Mucosa of descending colon (tissue), 3 donors: ENCODE measurements at regions not wholly inside any gene's neighbourhood (a gene's known extent, or its start where the extent isn't known, plus 50 kb on each side); places are given as distances from the start of the nearest gene placed in this dataset.

ENCODE experiments used
- ATAC-seq: fragments of 200-7000 bp; cut with Tn5 transposase; one replicate; pipeline ENCODE4 v1.9.1; 2020; ENCODE audit warnings: mild to moderate bottlenecking, moderate library complexity
- DNase-seq, 3 donors: peaks; one replicate each; pipeline ENCODE4 v3.0.0-alpha.2; 2020
- H3K36me3 ChIP-seq: fragments of 200-600 bp; one replicate; pipeline ENCODE4 v1.8.0; 2021; ENCODE audit warnings: low read depth, mild to moderate bottlenecking
- H3K4me1 ChIP-seq: fragments of 200-600 bp; one replicate; pipeline ENCODE4 v1.8.0; 2021; ENCODE audit warnings: low read depth, mild to moderate bottlenecking
- H3K4me3 ChIP-seq: fragments of 200-600 bp; one replicate; pipeline ENCODE4 v1.8.0; 2021; ENCODE audit warnings: mild to moderate bottlenecking
- H3K9me3 ChIP-seq: fragments of 200-600 bp; one replicate; pipeline ENCODE4 v1.8.0; 2021; ENCODE audit warnings: mild to moderate bottlenecking
- CTCF ChIP-seq: fragments of 200-600 bp; IDR thresholded peaks from one replicate; pipeline ENCODE4 v1.8.0; 2022; ENCODE audit warnings: antibody characterized with exemption, mild to moderate bottlenecking
- intact Hi-C, 2 donors: fragments of 100-400 bp; cut with DNase I in 1 of 2; cut with micrococcal nuclease in 1 of 2; formaldehyde crosslinking; loops; one replicate each; pipeline versions ENCODE4 v1.11.0 to v1.11.1; 2022; cut with DNase I, micrococcal nuclease
- donor health status: DM: no; HTN: no; CAD: no; lungs with moderate emphysema.
- donor health status: DM: no; HTN: no; CAD: no.
- donor health status: DM: no; HTN: yes; CAD: no.

DNA sequence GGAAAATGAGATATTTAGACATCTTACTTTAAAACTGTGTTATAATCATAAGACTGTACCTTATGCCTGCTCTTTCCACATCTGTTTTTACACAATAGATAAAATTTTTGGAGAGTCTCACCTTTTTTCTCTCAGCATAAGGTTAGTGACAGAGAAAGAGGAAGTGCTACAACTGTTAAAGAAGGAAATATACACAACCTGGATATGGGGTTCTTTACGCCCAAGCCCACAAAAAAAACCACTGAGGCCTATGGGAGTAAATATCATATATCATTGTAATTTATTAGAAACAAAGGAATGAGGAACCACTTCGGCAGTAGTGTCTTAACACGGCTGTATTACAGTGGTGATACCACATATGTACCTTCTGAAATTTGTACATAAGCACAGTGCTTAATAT lies 265.9 kb upstream of the GK2 start:
- DNase-seq (no peak), ATAC-seq (no peak)
- intact Hi-C loops, result no loop called here
- no peak overlapping the region for H3K4me3 ChIP-seq
- no peak for TF ChIP-seq CTCF
- H3K9me3 ChIP-seq, result no peaks in the 10 kb centered on the region
- no peaks in the 10 kb centered on the region for H3K4me1 ChIP-seq
- H3K36me3 ChIP-seq, result no peaks in the 10 kb centered on the region

DNA sequence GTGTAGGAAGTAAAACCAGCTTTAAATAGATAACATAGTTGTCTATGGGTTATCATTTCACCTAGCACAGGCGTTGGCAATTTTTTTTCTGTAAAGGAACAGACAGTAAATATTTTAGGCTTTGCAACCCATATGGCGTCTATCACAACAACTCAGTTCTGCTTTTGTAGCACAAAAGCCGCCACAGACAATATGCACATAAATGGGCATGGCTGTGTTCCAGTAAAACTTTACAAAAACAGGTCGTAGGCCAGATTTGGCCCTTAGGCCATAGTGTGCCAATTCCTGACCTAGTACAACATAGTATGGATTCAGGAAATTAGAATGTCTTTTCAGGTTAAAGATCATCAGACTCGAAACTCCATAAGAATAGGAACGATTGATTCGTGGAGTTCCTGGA lies 265.3 kb upstream of the GK2 start:
- intact Hi-C loops, result no loop called here
- DNase-seq, result no peak
- Histone ChIP-seq H3K9me3 (no peaks in the 10 kb centered on the region), H3K4me3 (no peak overlapping the region), H3K36me3 (no peaks in the 10 kb centered on the region), H3K4me1 (no peaks in the 10 kb centered on the region)
- no peak for TF ChIP-seq CTCF
- ATAC-seq, result no peak

DNA sequence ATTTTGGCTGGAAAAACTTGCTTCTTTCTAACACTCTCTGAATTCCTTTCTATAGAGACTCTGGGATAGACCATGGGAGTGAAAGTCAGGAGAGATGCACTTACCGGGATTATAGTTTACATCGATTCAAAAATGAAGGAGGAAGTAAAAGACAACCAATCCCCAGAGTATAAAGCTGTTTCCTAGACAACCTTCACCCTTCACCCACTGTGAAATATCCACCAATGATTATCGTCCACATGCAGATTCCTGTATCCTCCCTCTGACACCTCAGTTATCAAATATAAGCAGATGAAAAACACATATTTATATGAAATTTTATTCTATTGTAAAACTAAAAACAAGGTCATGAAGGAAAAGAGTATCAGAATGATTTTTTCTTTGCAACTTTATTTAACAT lies 258.8 kb upstream of the GK2 start:
- TF ChIP-seq CTCF, result no peak
- ATAC-seq, result no peak

GRCh38 chr4:79666112-79666511 lies 258.1 kb upstream of the GK2 start:
- ATAC-seq, result no peak
- DNase-seq, result no peak
- no peaks in the 10 kb centered on the region for H3K4me1 ChIP-seq
- intact Hi-C loops, result no loop called here
- H3K36me3 ChIP-seq, result no peaks in the 10 kb centered on the region
- no peak overlapping the region for H3K4me3 ChIP-seq
- TF ChIP-seq CTCF, result no peak
- H3K9me3 ChIP-seq, result no peaks in the 10 kb centered on the region

More for the DNA sequence above, 258.8 kb upstream of the GK2 start:
- H3K9me3 ChIP-seq, result no peaks in the 10 kb centered on the region
- H3K36me3 ChIP-seq, result no peaks in the 10 kb centered on the region
- no peaks in the 10 kb centered on the region for H3K4me1 ChIP-seq
- H3K4me3 ChIP-seq, result no peak overlapping the region
- intact Hi-C loops, result no loop called here
- DNase-seq, result no peak

- TF ChIP-seq CTCF, result no peak
- Histone ChIP-seq H3K4me1 (no peaks in the 10 kb centered on the region), H3K36me3 (no peaks in the 10 kb centered on the region), H3K9me3 (peaks cover 2% of the 10 kb centered on the region), H3K4me3 (no peak overlapping the region)
- no peak for DNase-seq
- intact Hi-C loops, result no loop called here
- no peak for ATAC-seq
Measured at GRCh38 chr4:79663865-79664264, 255.8 kb upstream of the GK2 start.

DNA sequence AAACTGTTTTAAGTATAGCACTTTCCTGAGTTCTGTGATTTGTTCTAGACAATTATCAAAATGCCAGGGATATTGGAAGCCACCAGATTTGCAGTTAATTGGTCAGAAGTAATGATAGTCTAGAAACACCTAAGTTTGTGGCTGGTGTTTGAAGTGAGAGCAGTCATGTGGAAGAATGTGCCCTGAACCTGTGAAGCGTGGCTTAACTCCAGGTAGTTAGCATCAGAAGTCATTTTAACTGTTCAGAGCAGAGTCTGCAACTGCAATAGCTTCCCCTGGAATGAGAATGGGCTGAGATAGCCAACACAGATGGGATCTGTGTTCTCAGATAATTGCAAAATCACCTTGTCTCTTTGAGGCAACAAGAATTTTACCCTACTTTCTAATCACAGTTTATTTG lies 255.1 kb upstream of the GK2 start:
- DNase-seq, result no peak
- ATAC-seq, result no peak
- TF ChIP-seq CTCF, result no peak
- intact Hi-C loops, result no loop called here
- Histone ChIP-seq H3K4me1 (no peaks in the 10 kb centered on the region), H3K36me3 (no peaks in the 10 kb centered on the region), H3K4me3 (no peak overlapping the region), H3K9me3 (peaks cover 2% of the 10 kb centered on the region)
